ENCODE measurements at regions not wholly inside any gene's neighbourhood (a gene's known extent, or its start where the extent isn't known, plus 50 kb on each side); places are given as distances from the start of the nearest gene placed in this dataset.
"Not testable (repeated sequence)": the region's sequence is repeated elsewhere in the genome, so short reads cannot be mapped to it uniquely, and the experiment has no call there.

DNA sequence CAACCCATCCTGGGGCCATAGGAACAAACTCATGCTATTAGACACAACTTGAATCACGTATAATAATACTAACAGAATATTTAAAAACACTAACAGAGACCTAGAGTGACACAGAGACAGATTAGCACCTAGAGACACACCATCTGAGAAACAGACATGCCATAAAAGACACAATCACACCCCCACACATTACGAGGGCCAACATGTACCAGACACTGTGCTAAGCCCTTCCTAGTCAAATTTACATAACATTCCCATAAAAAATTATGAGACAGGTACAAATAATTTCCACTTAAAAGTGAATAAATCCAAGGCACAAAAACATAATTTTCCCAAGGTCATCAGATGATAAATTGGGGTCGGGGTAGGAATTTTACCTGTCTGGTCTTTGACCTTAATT, 141.1 kb upstream of the PRSS16 start:
- no peak for DNase-seq (ENCODE audit: low read depth)

DNA sequence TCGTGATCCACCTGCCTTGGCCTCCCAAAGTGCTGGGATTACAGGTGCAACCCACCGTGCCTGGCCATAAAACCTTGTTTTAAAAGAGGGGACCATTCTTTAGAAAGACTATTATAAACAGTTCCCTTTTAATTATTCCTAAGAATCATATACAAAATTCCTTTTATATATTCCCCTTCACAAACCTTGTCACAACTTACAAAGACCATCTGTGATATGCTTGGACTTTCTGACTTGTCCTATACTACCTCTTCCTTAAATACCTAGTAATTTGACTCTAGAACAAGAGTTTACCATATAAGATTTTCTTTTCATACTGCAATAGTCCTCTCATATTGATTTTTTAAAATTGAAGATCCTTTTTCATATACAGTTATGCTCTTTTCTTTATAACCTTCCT, 135.8 kb upstream of the PRSS16 start:
- DNase-seq (ENCODE audit: low read depth) = no peak

DNA sequence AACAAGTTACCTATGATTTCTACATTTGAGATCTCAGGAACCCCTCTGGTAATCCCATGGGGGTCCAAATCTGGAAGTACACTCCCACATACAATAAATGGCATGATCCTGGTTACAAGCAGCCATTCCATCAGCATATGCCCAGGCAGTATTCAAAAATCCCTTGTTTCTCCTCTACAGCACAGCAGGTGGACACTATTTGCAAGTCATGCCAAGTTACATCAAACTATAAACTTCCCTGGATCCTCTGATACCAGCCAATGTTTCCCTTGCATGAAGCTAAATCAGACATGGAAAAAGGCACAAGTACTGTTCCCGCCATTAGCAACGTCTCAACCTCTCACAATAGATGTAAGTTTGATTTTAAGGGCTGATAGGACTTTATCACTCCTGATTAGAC, 134.5 kb upstream of the PRSS16 start:
- no peak for DNase-seq (ENCODE audit: low read depth)

DNA sequence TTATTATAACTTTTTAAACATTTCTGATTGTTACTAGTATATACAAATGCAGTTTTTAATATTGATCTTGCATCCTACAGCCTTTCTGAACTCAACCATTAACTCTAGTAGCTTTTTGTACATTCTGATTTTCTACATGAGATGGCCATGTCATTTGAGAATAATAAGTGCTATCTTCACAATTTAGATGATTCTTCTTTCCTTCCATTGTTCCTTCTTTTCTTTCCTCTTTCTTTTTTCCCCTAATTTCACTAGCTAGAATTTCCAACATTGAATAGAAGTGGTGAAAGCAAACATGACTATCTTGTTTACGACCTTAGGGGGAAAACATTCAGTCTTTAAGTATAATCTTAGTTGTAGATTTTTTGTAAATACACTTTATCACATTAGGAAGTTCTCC, 128.2 kb upstream of the PRSS16 start:
- no peak for DNase-seq (ENCODE audit: low read depth)

DNA sequence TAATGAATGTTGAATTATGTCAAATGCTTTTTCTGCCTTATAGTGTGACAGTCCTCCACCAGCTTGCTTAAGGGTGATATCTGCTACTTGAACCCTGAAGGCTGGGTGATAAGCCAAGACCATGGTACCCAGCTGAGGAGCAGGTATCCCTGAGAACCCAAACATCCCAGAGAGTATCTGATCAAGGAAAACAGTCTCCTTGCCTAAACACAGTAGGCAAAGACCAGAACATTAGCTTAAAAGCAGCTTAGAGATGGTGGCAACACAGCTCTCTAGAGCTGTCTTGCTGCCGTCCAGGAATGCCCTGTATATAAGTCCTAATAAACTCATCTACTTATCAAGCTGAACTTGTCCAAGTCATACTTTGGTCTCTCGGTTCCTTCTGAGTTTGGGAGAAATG, 127.7 kb upstream of the PRSS16 start:
- no peak for DNase-seq (ENCODE audit: low read depth)

DNA sequence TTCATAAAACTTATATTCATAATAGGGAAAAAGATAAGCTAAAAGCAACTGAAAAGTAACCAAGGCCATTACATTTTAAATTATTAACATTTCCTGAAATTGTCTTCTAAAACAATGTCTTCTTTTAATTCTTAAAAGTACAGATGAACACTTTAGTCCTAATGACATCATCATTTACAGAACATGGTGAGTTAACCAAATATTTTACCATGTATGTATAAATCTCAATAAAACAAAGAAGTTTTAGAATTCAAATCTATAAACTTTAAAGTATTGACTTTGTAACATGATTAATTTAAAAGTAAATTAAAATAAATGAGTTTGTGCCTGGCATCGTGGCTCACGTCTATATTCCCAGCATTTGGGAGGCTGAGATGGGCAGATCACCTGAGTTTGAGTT, 125.9 kb upstream of the PRSS16 start:
- no peak for DNase-seq (ENCODE audit: low read depth)

DNA sequence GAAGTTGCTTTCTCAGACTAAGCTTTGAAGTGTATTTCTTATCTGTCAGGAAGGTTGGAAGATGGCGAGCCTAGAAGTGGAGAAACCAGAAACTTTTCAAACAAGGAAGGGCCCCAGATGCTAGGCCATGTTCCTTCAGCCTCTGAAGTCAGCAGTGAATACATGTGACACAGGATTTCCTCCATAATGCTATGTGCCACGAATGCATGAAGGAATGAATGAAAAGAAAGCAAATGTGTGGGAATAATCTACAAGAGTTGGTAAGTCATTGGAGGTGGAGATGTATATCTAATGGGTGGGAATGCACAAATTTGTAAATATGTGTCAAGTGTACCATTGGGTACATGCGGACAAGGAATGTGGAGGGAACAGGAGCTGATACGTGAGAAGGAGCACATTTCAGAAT, 123.2 kb upstream of the PRSS16 start:
- no peak for DNase-seq (ENCODE audit: low read depth)

DNA sequence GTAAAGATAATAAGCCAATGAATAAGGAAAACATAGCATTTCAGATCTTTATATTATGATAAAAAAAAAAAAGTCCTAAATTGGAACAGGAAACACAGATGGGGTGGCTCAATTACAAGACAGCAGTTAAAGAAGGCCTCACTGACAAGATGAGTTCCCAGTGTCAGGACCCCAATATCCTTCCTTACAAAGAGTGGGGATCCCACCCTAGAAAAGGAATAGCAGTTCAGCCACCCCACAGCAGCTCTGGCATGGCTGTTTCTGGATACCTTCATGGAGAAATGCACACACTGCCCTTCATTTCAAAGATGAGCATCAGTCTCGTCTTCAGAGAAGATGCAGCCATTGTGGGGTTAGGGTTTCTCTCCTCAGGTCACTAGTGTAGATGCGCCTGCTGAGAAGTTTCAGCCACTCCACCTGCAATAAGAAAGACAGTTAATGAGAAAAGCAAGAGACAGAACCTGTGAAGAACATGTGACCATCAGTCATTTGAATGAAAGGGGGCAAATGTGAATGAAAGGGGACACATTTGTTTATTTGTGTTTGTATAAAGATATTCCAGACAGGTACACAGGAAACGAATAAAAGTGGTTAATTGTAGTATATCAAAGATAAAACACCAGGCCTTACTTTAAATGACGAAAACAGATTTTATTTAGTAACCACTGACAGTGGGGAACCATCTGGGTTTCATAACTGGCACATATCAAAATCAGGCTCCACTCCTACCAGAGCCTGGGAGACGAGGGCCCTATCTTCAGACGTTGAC, 121.3 kb upstream of the PRSS16 start:
- no peak for DNase-seq (ENCODE audit: low read depth)

DNA sequence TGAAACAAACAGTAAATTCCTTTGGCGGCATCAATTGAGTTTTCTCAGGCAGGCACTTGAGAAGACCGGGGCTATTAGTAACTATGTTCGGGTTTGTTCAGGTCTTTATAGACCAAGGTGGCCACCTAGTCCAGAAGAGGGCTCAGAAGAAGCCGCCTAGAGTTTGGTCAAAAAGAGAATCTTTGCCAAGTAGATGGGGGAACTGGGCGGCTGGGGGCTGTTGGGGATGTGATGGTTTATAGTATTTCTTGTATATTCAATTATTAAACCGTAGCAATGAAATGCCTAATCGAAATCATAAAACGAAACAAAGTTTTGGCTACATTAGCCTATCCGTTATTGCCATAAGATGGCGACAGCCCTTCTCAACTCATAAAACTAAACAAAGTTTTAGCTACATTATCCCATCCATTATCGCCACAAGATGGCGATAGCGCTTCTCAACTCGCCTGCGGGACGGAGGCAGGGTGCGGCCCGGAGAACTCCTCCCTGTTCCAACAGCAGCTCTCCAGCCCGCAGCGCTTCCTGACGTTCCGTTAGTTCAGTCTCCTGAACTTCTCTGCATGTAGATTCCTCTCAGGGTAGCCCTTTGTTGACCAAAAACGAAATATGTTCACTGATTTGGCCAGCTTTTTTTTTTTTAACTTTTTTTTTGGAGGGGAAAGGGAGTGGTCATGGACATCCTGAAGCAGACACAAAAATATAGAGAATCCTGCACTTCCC, 120.5 kb upstream of the PRSS16 start:
- DNase-seq (ENCODE audit: low read depth) = peak; percentile 72

DNA sequence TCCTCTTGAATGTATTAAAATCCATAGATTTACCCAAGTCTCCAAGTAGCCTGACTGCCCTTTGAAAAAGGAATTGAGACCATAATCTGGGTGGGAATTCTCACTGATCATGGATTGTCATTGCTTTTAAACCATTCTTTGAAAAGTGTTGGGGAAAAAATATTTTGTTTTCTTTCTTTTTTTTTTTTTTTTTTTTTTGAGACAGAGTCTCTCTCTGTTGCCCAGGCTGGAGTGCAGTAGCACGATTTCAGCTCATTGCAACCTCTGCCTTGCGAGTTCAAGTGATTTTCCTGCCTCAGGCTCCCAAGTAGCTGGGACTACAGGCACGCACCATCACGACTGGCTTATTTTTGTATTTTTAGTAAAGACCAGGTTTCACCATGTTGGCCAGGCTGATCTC, 119.6 kb upstream of the PRSS16 start:
- not testable (repeated sequence) for DNase-seq (ENCODE audit: low read depth)

DNA sequence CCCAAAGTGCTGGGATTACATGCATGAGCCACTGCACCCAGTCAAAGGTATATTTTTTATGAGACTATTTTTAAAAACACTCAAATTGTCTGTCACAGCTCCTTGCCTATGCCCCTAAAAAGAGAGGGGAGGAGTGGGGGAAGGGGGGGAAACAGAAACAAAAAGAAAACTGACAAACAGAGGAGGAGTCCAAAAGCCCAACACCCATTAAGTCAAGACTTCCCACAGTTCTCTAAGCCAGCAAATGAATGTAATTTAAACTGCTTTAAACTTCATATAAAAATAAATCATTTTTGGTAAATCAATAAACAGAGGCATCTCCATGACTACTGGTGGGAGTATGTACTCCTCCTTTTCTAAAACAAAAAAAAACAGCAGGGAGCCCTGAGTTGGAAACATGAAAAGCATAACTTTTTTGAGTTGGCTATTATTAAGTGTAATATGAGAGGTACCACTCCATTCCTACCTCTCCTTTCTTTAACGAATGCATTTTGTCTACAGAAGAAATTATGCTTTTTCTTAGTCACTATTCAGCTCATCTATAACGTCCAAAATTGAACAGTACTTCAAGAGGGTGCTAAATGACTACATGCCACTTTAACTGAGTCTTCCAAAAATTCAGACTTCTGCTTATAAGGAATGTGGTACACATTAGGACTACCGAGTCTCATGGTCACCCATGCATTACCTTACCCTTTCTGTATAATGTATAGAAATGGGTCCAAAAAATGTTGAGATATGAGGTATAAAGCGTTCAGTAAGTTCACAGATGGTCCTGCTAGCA, 119.0 kb upstream of the PRSS16 start:
- no peak for DNase-seq (ENCODE audit: low read depth)

DNA sequence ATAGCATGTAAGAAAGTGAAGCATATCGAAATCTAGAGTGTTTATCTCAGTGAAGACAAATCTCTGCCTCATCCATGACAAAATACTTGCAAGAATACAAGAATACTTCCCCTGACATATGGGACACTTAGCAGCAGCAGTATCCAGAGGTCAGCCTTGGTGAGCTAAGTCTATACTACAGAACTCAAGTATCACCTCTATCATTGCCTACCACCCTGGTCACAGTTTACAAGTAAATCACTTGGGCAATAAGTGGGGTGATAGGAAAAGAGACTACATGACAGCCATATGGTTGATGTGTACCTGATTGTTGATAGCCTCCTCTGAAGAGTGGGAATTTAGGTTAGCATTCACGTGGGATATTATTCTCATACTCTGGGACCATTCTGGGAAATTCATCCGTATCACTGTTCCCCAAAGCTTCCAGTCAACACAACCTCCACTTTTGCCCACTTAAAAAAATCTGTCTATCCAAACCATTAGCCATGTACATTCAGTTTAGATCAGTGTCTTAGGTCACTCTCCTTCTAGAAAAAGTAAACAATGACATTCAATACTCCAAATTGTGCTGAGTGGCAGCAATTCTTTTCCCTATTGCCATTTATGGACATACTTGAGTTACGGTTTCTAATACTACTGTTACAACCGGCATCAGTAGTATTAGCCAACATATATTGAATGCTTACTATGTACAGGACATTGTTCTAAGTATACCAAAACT, 118.2 kb upstream of the PRSS16 start:
- no peak for DNase-seq (ENCODE audit: low read depth)

DNA sequence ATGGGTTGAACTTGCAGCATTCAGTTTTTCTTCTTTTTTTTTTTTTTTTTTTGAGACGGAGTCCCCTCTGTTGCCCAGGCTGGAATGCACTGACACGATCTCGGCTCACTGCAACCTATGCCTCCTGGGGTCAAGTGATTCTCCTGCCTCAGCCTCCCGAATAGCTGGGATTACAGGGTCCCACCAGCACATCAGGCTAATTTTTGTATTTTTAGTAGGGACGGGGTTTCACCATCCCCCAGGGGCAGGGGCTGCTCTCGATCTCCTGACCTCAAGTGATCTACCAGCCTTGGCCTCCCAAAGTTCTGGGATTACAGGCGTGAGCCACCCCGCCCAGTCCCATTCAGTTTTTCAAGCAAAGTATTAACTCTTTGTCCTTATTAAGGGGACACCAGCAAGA, 117.6 kb upstream of the PRSS16 start:
- DNase-seq (ENCODE audit: low read depth) = no peak

DNA sequence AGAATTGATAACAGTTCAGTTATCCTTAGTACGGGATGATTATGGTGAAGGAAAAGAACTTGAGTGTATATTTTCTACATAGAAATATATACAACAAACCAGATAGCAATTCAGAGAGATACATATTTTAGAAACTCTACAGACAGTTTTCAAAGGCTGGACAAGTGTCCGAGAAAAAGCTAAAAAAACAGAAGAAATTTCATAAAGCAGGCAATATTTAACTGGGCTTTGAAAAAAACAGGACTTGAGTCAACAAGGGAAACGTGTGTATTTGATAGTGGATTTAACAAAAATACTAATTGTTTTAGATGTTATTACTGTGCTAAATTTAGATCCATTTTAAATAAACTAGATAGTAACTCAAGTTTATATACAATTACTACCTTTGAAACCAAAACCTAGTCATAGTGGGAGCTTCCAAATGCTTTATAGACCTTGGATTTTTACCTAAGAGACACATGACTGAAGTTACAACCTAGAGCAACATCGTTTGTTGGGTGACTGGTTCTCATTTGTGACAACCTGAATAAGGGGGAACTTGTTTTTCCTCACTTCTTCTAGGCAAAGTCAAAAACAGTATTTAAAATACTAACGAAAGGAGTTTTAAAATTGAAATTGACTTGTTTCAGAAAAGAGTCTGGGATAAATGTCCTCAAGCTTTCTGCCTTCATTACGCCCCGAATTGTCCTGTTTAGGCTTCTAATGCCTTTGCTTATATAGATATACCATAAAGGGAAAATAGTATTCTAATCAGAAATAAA, 116.7 kb upstream of the PRSS16 start:
- no peak for DNase-seq (ENCODE audit: low read depth)

DNA sequence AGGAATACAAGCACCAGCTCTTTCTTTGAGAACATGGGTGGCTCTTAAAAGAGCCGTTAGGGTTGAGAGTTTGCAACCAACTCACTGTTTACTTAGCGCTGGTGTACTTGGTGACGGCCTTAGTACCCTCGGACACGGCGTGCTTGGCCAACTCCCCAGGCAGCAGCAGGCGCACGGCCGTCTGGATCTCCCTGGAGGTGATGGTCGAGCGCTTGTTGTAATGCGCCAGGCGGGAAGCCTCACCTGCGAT, 115.3 kb upstream of the PRSS16 start:
- not testable (repeated sequence) for DNase-seq (ENCODE audit: low read depth)

DNA sequence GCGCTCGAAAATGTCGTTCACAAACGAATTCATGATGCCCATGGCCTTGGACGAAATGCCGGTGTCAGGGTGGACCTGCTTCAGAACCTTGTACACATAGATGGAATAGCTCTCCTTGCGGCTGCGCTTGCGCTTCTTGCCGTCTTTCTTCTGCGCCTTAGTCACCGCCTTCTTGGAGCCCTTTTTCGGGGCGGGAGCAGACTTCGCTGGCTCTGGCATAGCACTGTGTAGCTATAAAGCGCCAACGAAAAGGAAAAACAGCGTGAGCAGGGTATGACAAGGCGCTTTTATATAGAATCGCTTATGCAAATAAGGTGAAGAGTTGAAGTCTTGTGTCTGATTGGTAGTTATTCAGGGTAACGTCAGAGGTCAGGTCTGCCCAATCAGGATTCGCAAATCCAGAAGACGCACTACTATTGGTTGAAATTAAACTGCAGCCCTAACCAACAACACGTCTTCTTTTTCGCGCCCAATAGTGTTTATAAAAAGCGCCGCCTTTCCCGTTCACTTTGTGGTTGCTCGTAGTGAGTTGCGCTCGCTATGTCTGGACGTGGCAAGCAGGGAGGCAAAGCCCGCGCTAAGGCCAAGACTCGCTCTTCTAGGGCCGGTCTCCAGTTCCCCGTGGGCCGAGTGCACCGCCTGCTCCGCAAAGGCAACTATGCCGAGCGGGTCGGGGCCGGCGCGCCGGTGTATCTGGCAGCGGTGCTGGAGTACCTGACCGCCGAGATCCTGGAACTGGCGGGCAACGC, 114.8 kb upstream of the PRSS16 start:
- peak; percentile 76 for DNase-seq (ENCODE audit: low read depth)

DNA sequence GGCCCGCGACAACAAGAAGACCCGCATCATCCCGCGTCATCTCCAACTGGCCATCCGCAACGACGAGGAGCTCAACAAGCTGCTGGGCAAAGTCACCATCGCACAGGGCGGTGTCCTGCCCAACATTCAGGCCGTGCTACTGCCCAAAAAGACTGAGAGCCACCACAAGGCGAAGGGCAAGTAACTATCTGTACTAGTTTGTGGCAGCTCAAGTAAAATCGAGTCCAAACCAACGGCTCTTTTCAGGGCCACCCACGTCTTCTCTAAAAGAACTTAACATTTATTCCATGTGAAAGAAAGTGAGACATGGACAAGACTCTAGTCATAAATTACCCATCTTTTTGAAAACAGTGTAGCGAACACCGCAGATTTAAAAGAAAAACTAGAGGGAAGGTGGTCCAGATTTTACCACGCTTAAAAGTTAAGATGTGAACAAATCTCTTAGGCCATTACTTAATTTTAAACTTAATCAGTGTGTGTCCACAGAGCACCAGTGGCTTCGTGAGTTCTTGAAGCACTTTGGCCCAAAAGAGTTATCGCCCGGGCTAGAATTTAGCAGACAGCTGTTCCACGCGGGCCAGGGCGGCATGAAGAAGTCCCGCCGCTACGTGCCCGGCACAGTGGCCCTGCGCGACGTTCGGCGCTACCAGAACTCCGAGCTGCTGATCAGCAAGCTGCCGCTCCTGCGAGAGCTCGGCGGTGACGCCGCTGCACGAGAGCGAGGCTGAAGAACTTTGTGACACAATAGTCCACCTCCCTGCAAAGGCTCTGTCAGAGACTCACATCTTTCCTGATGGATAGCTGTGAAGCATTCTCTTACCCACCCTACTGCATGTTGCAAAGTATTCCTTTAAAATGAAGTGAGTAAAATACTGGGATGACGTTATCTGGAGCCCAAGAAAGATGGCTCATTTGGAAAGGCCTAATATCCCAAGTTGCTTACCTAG, 113.9 kb upstream of the PRSS16 start:
- DNase-seq (ENCODE audit: low read depth) = no peak

DNA sequence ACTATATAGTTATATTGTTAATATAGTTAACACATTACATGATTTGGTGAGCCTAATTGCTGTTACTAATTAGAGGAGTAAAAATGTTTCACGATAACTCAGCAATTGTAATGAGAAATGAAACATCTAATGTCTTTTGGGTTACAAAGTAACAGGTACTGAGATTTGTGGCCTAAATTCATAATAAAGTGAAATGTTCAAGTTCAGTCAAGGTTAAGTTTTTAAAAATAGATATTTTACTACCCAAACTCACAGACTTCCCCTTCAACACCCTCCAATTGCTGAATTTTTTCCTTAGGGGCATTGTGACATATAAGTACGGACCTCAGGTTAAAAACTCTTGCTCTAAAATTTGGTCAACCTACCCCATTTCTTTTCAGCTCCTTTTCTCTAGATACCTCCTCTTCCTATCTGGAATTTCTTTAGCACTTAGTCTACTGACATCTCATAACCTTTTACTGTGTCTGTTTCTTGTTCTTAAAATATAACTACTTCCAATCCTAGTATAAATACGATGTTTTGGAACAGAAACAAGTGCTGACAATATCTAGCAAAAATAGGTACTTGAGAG, 112.3 kb upstream of the PRSS16 start:
- no peak for DNase-seq (ENCODE audit: low read depth)

DNA sequence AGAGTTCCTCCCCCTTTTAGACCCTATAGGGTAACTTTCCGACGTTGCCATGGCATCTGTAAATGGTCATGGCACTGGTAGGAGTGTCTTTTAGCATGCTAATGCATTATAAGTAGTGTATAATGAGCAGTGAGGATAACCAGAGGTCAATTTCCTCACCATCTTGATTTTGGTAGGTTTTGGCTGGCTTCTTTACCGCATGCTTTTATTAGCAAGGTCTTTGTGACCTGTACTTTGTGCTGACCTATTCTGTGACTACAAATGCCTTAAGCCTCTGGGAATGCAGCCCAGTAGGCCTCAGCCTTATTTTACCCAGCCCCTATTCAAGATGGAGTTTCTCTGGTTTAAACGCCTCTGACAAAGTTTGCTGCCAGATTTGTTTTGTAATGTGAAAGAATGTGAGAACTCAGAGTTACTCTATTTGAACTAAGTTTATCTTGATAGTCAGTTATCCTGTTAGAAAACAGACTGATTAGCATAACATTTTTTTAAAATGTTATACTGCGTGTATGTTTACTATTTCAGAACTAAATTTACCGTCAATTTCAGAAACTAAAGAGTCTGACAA, 111.3 kb upstream of the PRSS16 start:
- DNase-seq (ENCODE audit: low read depth) = no peak

All from stimulated activated CD8-positive, alpha-beta memory T cell treated with anti-CD3 and anti-CD28 coated beads, Interleukin-15, amount 100 ng/mL, for 1 hour (primary cell).